A673 (cell line): ENCODE measurements at regions not wholly inside any gene's neighbourhood (a gene's known extent, or its start where the extent isn't known, plus 50 kb on each side); places are given as distances from the start of the nearest gene placed in this dataset.

Source experiments
- EZH2 ChIP-seq: fragments of 200-600 bp; sonication (generic); IDR thresholded peaks from 2 replicates; pipeline ENCODE4 v1.6.1; 2017; ENCODE audit warnings: borderline replicate concordance, low read depth, mild to moderate bottlenecking, mixed read lengths, antibody characterized with exemption, low read length; ENCODE audit not compliant: poor library complexity, severe bottlenecking
- TF ChIP-seq, protein P1 (sequence below): fragments of 300-800, 200-600 bp; sonication (generic); conservative IDR thresholded peaks from 2 replicates; pipeline ENCODE4 v1.5.1; 2017; ENCODE audit warnings: low read depth, mild to moderate bottlenecking, antibody characterized with exemption, low read length, moderate library complexity, mixed read lengths

- TF ChIP-seq, protein P1, sequence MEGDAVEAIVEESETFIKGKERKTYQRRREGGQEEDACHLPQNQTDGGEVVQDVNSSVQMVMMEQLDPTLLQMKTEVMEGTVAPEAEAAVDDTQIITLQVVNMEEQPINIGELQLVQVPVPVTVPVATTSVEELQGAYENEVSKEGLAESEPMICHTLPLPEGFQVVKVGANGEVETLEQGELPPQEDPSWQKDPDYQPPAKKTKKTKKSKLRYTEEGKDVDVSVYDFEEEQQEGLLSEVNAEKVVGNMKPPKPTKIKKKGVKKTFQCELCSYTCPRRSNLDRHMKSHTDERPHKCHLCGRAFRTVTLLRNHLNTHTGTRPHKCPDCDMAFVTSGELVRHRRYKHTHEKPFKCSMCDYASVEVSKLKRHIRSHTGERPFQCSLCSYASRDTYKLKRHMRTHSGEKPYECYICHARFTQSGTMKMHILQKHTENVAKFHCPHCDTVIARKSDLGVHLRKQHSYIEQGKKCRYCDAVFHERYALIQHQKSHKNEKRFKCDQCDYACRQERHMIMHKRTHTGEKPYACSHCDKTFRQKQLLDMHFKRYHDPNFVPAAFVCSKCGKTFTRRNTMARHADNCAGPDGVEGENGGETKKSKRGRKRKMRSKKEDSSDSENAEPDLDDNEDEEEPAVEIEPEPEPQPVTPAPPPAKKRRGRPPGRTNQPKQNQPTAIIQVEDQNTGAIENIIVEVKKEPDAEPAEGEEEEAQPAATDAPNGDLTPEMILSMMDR = no peak
- TF ChIP-seq EZH2 = no peak
Observed at GRCh38 chr9:3716415-3716814, 190.6 kb upstream of the RFX3 start.
